T-helper 1 cell (primary cell): ENCODE measurements at regions not wholly inside any gene's neighbourhood (a gene's known extent, or its start where the extent isn't known, plus 50 kb on each side); places are given as distances from the start of the nearest gene placed in this dataset.
"Not testable (repeated sequence)": the region's sequence is repeated elsewhere in the genome, so short reads cannot be mapped to it uniquely, and the experiment has no call there.

Source experiments
- DNase-seq, 5 donors: peaks; one replicate each; pipeline ENCODE4 v3.0.0-alpha.2; 2012 to 2020

- DNase-seq, result no peak
These were observed 733.7 kb downstream of the ZNF385D start for GRCh38 chr3:21017115-21017852.

- DNase-seq, result no peak
These were observed 737.4 kb downstream of the ZNF385D start for GRCh38 chr3:21013566-21013965.

GRCh38 chr3:20999661-21000060, 751.3 kb downstream of the ZNF385D start:
- DNase-seq, result no peak

- DNase-seq, result no peak
These were observed 753.8 kb downstream of the ZNF385D start for GRCh38 chr3:20997183-20997582.

DNA sequence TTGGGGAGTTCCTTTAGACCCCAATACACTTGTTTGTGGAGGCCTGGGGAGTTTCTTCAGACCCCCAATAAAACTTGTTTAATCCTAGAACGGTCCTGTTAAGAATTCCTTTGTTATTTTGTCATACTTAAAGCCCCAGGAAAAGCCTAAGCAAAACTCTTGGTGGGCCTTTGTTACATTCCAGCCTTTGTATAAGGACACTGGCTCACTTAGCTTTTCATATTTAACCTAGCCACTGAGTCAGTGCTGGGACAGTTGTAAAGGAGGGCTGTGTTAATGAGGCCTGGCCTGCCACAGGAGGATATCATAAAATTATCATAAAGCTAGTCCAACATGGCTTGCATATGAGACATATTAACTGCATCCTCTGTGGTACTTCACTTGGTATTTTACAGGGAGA, 760.1 kb downstream of the ZNF385D start:
- DNase-seq, result no peak

GRCh38 chr3:20989653-20990052, 761.4 kb downstream of the ZNF385D start:
- not testable (repeated sequence) for DNase-seq

DNA sequence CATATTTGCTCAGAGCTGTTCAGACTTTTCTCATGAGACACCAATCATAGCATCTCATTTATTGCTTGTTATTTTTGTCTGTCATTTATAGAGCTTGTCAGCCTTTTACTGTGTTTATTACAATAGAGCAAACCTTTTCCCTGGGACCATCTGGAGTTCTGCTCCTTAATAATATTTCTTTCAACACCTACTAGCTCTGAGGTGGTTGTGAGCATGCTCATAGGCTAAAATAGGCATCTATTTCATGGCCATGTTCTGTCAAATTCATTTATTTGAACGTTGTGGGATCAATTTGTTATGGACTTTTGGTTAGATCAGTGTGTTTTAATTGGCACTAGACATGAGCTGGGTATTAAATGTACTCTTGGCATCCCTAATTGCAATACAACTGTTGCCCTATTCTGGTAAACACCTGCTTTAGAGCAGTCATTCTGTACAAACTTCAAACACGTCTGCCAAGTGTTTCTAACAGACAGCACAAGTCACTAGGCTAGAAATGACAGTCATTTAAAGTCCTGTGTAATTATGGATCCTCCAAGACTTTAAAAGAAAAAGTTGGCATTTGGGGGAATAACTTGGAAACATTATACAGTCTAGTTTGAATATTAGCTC, 766.3 kb downstream of the ZNF385D start:
- DNase-seq, result no peak

GRCh38 chr3:20975188-20975651, 775.8 kb downstream of the ZNF385D start:
- no peak for DNase-seq

- DNase-seq, result no peak
These were observed 776.6 kb downstream of the ZNF385D start for GRCh38 chr3:20974396-20974795.

- DNase-seq, result not testable (repeated sequence)
These were observed 780.2 kb downstream of the ZNF385D start for GRCh38 chr3:20970807-20971206.

DNA sequence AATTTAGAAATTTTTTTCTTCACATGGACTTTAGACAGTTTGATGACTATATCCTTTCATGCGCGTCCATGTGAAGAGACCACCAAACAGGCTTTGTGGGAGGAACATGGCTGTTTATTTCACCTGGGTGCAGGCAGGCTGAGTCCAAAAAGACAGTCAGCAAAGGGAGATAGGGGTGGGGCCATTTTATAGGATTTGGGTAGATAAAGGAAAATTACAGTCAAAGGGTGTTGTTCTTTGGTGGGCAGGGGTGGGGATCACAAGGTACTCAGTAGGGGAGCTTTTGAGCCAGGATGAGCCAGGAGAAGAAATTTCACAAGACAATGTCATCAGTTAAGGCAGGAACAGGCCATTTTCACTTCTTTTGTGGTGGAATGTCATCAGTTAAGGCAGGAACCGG, 781.5 kb upstream of the SGO1 start:
- DNase-seq, result not testable (repeated sequence)

- no peak for DNase-seq
These were observed 772.2 kb upstream of the SGO1 start for GRCh38 chr3:20958161-20958560.

GRCh38 chr3:20945892-20946291, 759.9 kb upstream of the SGO1 start:
- DNase-seq, result no peak

DNA sequence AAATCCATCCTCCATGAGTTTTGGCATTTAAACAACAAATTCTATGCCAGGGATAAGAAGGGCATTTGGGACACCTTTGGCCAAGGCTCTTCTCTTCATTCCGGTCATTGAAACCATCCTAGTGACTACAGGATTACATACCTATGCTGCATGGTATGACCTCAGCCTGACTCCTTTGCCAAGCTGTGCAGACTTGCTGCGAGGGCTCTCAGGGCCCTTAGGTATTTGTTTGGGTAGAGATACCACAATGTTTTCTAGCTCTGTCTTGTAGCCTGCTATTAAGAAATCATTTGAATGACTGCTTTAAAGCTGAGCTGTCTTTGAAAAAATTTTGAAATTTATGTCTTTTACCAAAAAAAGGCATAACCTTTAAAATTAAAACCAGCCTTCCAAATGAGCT, 749.8 kb upstream of the SGO1 start:
- DNase-seq, result no peak

DNA sequence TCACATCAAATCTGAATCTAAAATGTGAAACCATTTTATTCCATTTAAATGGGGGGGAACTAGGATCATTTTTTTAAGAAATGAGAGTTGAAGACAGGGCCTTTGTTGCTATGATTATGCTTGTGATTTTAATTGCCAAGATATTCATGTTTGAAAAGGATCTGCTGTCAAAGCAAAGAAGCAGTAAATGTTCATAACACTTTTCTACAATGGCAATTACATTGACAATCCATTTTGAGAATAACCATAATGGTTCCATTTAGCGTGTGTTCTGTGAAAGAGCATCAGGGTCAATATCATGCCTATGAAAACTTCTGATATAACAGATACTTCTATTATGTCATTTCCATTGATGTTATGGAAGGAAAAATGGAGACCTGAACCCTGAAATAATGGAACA, 745.8 kb upstream of the SGO1 start:
- no peak for DNase-seq

DNA sequence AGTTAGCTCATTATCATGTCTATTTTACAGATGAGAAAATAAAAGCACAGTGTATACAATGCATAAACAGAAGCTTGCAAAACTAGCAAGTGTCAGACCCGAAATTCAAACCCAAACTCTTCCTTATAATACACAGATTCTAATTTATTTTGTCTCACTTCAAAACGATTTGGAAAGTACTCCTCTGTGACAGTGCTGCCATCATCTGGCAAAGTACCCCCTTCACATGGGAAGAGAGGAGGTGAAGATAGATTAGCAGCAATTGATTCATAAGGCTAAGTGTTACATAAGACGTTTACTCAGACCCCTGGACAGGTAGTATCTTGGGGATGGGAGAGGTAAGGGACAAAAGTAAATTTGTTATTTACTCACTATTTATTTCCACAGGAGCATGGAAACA, 744.0 kb upstream of the SGO1 start:
- no peak for DNase-seq

- no peak for DNase-seq
These were observed 738.8 kb upstream of the SGO1 start for GRCh38 chr3:20924646-20925385.

- DNase-seq, result not testable (repeated sequence)
These were observed 735.1 kb upstream of the SGO1 start for GRCh38 chr3:20921112-20921511.

DNA sequence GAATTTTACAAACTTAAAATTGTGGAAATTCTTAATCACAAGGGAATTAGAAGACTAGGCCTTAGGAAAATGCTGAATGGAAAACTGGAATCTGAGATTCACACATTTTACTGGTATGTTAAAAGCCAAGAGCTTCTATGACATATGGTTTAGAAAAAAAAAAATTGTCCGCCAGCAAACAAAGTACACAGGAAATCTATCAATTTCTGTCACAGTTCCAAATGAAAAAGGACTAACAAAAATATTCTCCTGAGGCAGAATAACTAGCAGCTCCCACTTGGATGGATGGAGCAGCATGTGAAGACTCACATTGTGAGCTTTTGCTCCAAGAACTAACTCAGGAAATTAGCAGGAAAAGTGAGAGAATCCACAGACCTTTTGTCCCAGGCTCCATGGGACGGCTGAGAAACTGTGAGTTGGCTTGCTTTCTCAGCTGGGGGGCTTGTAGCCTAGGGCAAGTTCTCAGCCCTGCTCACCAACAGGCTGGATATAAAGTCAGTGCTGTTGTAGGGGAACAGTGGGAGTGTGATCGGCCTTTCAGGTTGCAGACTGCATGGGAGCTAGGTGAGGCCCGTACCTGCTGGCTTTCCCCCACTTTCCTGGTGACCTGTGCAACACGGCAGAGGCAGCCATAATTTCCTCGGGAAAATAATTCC, 731.1 kb upstream of the SGO1 start:
- DNase-seq, result no peak

GRCh38 chr3:20914310-20914709, 728.3 kb upstream of the SGO1 start:
- no peak for DNase-seq

- DNase-seq, result no peak
These were observed 726.4 kb upstream of the SGO1 start for GRCh38 chr3:20912406-20912805.

GRCh38 chr3:20909511-20909910, 723.5 kb upstream of the SGO1 start:
- DNase-seq, result no peak

- no peak for DNase-seq
These were observed 719.3 kb upstream of the SGO1 start for GRCh38 chr3:20905210-20905805.
